ENCODE measurements at regions not wholly inside any gene's neighbourhood (a gene's known extent, or its start where the extent isn't known, plus 50 kb on each side); places are given as distances from the start of the nearest gene placed in this dataset.

DNA sequence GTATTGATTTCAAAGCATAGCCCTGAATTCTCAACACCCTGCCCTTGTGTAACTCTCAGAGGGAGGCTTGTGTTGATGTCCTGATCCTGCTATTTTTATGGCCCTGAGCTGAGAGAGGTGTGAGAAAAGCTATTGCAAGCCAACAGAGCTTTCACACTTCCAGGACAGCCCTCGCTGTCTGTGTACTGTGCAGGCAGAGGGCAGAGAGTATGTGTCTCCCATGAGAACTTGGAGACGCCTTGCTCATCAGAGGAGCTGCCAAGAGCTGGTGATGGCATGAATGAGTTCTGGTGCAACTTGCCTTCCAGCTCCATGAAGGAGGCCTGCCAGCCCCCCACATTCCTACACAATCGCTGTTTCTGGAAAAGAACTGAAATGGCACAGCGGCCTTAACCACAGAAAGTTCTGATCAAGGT lies 144.1 kb upstream of the AJAP1 start:
- no peak for DNase-seq

DNA sequence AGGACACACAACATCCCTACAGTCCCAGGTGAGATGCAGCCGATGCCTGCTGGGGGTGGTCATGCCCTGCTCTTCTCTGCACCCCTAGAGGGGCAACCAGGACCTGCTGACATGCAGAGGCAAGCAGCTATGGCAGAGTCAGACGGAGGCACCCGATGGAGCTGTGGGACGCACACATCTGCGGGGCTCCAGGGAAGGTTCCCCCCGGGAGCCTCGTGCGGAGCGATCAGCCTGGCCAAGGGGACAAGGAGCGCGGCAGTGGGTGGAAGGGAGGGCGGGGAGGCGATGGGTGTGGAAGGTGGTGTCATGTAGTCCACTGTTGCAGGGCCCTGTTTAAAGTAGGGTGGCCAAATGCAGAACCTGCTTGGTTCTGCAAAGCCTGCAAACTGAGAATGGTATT lies 143.0 kb upstream of the AJAP1 start:
- DNase-seq: no peak

DNA sequence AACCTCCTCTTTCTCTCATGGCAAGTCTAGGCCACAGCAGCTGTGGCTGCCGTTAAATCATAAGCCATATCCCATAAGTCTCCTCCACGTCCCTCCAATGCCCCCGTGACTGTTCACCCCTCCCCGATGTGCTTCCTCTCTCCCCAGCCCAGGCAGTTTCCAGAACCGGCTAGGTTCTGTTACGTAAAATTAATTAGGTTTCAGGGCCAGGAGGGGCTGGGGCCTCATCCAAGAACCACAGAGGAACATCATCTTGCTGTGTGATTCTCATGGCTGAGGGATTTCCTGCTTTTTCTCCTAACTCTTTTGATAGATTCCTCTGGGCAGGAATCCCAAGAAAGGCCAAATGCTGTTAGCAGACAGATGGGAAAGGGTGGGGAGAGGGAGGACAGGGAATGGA lies 141.8 kb upstream of the AJAP1 start:
- no peak for DNase-seq

DNA sequence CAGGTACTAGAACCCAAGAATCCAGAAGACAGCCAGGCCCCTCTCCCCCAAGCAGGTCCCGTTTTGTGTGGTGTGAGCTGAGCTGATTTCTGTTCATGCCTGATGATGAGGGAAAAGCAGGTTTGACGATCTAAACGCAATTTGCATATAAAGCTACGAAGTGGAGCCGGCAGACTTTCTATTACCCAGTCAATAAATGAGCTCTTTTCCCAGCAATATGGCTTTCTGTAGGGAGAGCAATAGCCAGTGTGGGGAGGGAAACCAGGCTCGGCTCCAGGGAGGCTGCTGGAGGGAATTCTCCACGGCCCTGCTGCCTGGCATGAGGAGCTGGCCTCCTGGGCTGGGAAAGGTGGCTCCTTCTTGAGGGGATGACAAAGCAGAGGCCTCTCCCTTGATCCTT lies 140.7 kb upstream of the AJAP1 start:
- no peak for DNase-seq

DNA sequence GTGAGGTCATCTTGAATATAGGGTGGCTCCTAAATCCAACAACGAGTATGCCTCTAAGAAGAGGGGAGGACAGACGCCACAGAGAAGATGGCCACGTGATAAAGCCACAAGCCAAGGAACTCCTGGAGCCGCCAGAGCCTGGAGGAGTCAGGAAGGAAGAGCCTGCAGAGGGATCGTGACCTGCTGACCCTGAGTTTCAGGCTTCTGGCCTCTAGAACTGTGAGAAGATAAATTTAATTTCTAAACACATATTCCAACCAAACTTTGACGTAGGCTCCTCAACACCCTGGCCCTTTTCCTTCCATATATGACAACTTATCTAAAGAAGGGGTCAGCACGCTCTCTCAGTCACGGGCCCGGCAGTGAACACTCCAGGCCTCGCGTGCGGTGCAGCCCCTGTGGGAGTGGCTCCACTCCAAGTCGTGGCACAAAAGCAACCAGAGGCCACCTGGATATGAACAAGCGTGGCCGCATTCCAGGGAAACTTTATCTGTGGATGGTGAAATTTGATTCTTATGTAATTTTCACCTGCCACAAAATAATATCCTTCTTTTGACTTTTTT lies 138.6 kb upstream of the AJAP1 start:
- no peak for DNase-seq

DNA sequence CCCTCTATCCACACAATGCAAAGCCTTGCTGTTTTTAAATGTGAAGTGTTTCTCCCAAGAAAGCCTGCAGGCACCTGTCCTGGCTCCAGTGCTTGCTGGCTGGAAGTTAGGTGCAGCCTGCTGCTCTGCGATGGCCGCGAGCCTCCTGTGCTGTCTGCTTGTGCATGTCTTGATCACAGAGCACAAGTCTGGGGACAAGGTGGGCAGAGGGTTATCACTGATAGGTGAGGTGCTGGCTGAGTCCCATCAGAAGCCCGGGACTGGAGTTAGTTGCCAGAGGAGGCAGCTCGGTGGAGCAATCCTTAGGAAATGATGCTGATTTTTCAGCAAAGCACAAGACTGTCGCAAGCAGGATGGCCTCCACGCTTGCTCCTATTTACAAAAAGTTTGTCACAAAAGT lies 137.8 kb upstream of the AJAP1 start:
- DNase-seq: no peak

DNA sequence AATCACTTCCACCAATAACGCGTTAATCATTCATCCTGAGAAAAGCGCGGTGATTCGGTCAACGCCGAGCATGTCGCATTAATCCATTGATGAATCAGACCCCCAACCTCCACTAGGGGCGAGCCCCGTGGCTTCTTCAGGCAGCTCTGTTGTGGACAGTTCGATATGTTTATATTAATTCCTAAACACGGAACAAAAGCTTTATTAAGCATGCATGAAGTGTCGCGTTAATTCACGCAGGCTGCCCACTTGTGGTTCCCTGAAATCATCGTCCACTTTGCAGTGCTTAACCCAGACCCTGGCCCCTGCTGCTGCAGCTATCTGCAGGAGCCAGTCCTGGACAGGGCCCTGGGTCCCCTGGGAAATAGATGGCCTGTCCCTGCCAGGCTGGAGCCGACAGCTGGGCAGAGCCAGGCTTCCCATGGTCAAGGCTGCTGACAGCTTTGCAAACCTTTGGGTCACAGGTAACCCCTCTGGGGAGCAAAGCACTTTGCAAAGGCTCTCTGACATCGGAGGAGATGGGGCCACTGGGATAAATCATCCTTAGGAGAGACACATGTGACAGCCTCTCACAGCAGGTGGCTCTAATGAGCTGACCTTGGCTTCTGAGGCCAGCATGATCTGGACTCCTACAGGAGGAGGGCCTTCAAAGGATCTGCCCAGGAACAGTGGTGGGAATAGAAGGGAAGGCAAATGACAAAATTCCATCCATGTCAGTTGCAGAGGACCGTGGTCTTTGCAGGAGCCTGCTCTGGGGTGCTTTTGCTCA lies 137.0 kb upstream of the AJAP1 start:
- DNase-seq: no peak

DNA sequence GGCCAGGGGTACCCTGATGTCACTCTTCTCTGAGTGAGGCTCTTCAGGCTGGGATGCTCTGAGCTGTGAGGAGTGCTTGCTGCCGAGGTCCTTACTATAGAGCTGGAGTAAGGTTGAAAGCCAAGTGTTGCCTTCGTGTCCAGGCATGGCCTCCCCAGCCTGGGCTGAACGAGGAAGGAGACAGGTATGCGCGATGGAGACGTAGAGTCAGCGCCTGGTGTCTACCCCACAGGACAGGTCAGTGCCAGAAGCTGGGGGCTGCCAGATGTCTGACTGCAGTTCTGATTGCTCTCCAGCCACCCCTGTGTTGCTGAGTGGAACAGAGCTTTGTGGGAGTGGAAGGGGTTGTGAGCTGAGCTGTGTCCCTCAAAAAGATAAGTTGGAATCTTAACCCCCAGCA lies 135.8 kb upstream of the AJAP1 start:
- no peak for DNase-seq

DNA sequence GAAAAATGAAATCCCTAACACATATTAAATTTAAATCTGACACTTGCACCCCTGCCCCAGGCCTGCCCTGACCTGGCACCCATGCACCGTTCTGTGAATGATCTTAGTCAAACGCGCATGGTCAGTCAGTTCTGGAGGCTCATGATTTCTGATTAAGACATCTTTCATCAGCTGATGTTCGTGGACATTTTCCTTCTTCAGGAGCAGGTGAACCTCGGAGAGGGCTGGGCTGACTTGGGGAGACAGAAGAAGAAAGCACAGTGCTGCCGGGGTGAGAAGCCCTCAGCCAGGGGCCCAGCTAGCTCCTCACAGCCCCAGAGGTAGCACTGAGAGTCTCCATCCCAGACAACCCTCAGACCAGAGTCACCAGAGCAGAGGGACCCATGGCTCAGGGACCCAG lies 134.5 kb upstream of the AJAP1 start:
- DNase-seq: no peak

DNA sequence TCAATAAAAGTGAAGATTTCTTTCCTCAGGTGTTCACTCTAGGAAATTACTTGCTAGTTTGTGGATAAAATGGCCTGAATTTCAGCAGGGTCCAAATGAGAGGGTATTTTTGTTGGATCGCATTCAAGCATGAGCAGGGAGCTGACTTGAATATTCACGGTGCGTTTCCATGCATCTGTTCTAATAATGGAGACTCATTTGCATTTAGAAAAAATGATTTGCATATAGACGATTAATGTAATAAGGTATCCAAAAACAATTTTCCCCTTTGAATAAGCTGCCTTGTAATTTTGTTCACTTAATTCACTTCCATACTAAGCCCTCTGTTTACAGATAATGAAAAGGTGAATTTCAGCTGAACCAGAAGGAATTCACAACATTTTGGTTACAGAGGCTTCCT lies 130.9 kb upstream of the AJAP1 start:
- no peak for DNase-seq

DNA sequence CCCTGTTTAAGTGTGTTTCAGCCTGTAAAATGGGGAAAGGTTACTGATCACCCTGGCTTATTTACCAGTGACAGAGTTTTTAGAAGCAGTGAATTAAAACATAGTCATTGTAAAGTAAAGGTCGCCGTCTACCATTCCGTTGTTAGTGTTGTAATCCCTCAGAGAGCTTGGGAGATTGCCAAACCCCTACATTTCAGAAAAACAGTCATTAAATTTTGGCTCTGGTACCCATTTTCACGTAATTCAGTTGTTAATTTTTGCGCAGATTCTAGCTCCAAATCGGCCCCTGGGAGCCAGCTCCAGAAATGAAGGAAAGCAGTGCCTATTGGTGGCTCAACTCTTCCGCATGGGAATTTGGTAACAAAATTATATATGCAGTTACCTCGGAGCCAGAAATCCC lies 127.7 kb upstream of the AJAP1 start:
- DNase-seq: no peak

DNA sequence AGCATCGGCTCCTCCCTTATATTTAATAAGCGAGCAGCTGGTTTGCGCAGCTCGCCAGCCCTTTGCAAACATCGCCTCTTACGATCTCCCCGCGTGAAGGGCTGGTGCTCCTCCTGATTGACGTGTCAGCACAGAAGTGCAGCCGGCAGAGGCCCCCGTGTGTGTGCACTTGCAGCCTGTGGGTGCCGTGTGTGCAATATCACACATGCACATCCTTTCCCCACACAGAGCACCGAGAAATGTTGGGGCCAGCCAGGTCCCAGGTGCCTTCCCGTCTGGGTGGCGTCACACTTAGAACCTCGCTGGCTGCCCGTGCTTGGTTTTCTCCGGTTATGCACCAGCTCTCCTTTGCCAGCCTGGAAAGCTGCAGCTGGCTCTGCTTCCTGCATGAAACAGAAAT lies 126.6 kb upstream of the AJAP1 start:
- DNase-seq: no peak

DNA sequence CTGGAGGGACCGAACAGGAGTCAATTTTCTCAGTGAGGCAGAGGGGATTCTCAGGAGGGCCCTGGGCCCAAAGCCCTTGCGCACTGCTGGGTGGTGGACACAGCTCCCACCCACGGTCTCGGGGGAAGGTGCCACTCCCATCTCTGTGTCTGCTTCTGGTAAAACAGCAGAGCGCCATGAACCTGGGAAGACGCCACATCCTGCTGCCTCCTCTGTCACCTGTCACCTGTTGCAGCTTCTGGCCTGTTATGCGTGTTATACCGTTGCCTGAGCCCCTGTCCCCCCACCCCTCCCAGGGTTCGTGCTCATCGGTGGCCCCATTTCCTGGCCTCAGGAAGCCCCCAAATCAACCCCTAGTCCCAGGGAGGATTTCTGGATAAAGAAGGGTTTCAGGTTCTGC lies 125.8 kb upstream of the AJAP1 start:
- no peak for DNase-seq

DNA sequence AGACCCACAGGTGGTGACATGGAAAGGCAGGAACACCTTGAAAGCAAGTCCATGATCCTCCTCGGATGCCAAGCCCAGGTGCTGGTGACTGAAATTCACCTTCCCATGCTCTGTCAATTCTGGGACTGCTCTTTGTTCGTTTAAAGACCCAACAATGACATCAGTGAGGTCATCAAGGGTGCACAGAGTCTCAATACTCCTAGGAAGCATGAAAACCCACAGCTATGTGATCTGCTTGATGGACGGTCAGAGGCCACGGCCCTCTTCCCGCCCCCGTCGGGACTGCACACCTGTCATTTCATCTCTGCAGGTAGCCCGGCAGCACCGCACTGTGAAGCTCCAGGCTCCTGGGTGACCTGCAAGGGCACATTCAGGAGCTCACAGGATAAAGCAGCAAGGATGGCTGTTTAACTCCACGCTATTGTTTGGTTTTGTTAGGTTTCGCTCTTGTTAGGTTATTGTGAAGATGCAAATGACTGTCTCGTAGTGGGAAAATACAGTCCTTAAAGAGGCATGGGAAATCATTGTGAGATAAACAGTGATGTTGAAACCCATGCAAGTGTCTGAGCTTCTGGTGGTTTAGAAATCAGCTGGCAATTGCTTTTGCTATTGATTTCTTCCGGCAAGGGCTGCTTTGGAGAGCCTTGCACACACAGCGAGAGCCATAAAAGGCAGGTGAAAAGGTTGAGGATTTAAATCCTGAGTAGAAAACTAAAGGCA lies 124.8 kb upstream of the AJAP1 start:
- no peak for DNase-seq

DNA sequence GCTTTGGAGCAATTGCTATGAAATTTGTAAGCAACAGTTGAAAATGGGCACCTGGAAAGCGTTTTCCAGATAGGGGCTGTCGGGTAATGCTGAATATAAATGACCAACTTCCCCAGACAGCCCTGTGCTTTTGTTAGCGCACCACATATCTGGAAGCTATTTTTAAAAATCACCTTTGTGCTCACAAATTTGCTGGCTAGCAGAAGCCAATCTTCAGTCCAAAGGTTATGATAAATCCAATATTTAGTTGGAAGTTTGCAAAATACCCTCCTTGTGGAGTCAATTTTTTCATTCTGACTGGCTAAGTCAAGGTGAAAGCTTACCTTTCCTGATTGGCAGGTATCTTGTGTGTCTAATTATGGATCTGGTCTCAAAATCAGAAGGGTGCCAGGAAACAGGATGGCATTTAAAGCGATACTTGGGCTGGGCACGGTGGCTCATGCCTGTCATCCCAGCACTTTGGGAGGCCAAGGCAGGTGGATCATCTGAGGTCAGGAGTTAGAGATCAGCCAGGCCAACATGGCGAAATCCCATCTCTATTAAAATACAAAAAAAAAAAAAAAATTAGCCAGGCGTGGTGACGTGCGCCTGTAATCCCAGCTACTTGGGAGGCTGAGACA lies 124.1 kb upstream of the AJAP1 start:
- no peak for DNase-seq

DNA sequence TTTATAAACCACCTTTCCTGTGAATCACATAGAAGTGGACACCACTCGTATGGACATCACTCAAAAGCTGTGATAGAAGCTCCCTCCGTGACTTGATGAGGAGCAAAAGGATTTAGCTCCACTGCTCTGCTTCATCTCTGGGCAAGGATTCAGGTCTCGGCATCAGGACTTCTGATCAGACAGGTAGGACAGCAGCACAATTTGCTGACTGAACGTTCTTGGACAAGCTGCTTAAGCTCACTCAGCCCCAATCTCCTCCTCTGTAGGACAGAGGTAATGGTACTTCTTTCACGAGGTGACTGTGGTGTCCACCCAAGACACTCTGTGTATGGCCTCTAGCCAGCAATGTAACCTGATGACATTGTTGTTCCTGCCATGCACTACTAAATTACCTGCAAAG lies 122.6 kb upstream of the AJAP1 start:
- no peak for DNase-seq

DNA sequence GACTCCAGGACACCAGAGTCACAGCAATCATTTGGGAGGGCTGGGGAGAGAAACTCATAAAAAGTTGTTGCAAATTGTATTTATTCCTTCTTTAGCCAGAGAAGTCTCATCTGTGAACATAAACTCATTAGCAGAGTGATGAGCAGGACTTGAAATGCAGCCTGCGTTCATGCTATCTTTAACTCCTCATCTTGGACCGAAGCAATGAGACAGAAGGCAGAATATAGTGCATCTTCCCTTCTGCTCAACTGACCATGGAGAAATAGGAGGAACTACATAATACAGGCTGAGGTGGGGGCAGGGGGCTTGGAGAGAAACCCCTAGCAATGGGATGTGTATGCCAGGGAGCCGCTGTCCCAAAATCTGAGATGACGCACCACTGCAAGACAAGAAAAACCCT lies 121.8 kb upstream of the AJAP1 start:
- no peak for DNase-seq

DNA sequence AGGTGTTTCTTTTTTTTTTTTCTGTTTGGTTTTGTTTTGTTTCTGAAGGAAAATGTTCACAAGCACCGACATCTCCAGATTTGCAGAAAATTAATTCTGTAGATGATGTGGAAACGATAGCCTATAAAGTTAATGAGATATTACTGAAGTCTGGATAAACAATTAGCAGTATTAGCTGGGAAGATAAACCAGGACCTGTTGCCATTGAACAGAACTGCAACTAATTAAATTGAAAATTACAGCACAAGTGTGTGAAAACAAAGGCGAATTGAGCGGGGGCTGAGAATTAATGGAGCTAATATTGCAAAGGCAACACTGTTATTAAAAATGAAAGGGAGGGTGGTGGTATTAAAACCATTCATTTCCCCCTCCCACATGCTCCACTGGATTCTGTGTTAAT lies 107.5 kb upstream of the AJAP1 start:
- DNase-seq: no peak

DNA sequence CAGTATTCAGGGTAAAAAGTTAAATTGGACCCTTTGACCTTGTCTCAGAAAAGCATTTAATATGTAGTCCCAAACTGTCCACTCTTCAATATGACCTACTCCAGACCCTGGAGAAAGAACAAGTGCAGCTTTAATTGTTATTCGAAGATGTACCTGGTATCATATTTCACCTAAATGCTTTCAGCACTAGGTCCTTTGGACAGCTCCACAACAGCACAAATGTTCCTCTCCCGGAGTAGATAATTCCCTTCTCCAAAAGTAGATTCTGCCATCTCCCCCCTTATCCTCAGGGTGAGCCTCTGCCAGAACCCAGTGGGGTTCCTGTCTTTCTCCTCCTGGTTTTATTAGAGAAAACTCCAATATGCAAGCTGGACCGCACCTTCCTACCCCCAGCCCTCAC lies 104.5 kb upstream of the AJAP1 start:
- no peak for DNase-seq

DNA sequence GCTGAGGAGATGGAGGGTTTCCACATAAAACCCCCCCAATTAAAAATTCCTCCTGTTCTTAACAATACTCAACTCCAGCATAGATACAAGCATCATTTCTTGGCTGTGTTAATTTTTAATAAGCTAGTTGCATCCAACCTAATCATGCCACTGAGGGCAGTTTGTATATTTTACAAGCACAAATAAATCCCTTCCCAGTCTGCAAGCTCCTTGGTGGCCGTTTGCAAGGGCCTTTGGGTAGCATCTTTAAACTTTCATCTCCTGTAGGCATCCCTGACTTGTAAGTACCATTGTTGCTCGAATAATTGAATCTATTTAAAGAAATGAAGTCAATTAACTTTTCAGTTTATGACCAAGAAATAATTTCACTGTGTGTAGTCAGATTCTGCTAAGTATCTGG lies 103.5 kb upstream of the AJAP1 start:
- DNase-seq: no peak

DNA sequence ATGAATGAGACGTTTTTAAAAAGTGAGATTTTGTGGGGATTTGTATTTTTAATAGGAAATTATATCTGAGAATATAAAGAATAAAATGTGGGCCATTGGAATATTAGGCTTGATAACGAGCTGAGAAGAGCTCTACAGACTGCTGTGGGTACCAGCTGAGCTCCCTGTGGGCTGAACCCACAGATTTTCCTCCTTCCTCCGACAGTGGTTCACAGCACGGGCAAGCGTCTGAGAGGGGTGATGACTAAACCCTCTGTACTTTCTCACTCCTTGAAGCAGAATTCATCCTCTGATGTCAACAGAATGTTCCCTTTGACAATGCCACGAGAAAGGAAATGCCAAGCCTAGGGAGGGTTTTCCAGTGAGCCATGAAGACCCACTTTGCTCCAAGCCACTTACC lies 102.7 kb upstream of the AJAP1 start:
- DNase-seq: no peak

DNA sequence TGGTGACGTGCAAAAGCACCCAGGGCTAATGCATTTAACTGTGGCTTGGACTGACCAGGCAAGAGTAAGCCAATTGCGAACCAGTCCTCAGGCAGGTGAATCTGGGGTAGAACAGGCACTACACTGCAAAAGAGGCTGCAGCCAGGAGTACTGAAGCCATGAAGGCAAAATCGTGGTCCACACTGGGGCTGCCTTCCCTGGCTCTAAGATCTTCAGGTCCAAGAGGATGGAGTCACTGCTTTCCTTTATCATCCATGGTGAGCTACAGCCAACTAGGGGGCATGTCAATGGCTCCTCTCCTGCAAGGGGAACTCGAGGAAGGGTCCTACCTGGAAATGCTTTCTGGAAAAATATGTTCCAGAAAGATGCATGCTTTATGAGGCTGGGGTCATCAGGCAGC lies 100.6 kb upstream of the AJAP1 start:
- no peak for DNase-seq

DNA sequence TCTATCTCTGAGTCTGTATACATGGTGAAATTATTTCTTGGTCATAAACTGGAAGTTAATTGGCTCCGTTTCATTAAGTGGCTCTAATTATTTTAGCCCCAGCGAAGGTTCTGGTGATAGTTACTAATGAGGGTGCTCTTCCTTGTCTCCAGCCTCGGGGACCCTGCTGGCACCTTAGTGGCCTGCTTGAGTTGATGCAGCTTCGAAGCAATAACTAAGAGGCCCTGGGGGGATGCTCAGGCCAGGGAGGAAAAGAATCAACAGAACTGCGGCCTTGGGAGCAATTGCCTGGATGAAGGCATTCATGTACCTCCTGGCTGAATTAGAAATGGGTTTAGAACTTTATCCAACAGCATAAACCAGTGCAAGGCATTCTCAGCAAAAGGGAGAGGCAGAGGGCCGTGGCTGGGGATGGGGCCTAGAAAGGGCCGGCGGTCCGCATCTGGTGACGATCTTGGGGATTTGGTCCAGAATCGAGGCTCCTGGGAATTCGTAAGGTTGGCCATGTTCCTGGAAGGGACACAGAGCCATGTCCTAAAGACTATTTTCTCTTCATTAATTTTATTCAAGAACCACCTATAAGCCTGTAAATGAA lies 100.0 kb upstream of the AJAP1 start:
- no peak for DNase-seq

DNA sequence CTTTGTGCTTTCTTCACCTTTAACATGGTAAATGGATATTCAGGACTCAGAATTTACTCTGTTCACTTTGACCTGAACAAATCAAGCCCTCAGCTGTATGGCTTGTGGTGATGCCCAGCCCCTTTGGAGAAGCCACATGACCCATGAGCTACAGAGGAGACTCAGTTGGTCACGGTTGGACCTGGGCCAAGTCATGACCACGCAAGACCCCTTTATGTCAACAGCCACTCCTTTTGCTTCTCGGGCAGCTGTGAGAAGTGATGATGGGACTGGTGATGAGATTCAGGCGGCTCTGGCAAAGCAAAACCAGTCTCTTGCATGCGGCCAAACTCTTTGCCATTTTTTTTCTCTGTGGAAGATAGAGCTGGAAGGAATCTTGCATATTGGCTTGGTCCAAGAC lies 96.5 kb upstream of the AJAP1 start:
- no peak for DNase-seq
